ENCODE measurements at regions not wholly inside any gene's neighbourhood (a gene's known extent, or its start where the extent isn't known, plus 50 kb on each side); places are given as distances from the start of the nearest gene placed in this dataset.

GRCh38 chr6:14913931-14914330 is 331.9 kb upstream of the JARID2 start:
- peaks cover 2% of the 10 kb centered on the region; the same call in 1 of the 2 replicates for H3K9me3 ChIP-seq (ENCODE audit: control insufficient read depth, insufficient read depth, low read length)
- no peak for TF ChIP-seq CTCF (IDR thresholded peaks at IDR 0.05; ENCODE audit: low read depth, low read length, poor library complexity, severe bottlenecking)
- no peak for TF ChIP-seq EZH2phosphoT487 (IDR thresholded peaks at IDR 0.05; ENCODE audit: borderline replicate concordance, low read length)
- H3K9me2 ChIP-seq (replicated peaks; ENCODE audit: control insufficient read depth, low read length) = no peaks in the 10 kb centered on the region
- H3F3A ChIP-seq (ENCODE audit: control insufficient read depth, insufficient read depth) = no peaks in the 10 kb centered on the region
- no peaks in the 10 kb centered on the region for H3K79me2 ChIP-seq (ENCODE audit: control insufficient read depth, low read length)
- no peaks in the 10 kb centered on the region for H4K20me1 ChIP-seq (ENCODE audit: control insufficient read depth, insufficient read depth, low read depth, low read length)
- no peaks in the 10 kb centered on the region for H3K36me3 ChIP-seq (ENCODE audit: control insufficient read depth, low read length)
- no peak overlapping the region for H3K4me3 ChIP-seq (ENCODE audit: low read length)
- H3K27me3 ChIP-seq (ENCODE audit: control insufficient read depth, low read length) = no peaks in the 10 kb centered on the region
- H3K4me2 ChIP-seq (ENCODE audit: low read length) = no peak overlapping the region
- no peak overlapping the region for H3K27ac ChIP-seq (ENCODE audit: low read depth, low read length)
- H3K4me1 ChIP-seq (ENCODE audit: control insufficient read depth, low read length) = peaks cover 29% of the 10 kb centered on the region

DNA sequence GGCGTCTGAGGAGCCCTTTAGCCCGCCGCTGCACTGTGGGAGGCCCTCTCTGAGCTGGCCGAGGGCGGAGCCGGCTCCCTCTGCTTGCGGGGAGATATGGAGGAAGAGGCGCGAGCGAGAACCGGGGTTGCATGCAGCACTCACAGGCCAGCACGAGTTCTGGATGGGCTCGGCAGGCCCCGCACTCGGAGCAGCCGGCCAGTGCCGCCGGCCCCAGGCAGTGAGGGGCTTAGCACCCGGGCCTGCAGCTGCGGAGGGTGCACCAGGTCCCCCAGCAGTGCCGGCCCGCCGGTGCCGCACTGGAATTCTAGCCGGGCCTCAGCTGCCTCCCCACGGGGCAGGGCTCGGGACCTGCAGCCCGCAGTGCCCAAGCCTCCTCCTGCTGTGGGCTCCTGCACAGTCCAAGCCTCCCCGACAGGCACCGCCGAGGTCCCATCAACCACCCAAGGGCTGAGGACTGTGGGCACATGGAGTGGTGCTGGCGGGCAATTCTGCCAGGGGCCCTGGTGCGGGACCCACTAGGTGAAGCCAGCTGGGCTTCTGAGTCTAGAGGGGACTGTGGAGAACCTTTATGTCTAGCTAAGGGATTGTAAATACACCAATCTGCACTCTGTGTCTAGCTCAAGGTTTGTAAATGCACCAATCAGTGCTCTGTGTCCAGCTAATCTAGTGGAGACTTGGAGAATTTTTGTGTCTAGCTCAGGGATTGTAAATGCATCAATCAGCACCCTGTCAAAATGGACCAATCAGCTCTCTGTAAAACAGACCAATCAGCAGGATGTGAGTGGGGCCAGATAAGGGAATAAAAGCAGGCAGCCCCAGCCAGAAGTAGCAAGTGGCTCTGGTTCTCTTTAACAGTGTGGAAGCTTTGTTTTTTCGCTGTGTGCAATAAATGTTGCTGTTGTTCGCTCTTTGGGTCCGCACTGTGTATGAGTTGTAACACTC is 329.7 kb upstream of the JARID2 start:
- H3K9me3 ChIP-seq (ENCODE audit: control insufficient read depth, insufficient read depth, low read length) = peaks cover 2% of the 10 kb centered on the region; the same call in 1 of the 2 replicates

GRCh38 chr6:14917109-14917910 is 328.6 kb upstream of the JARID2 start:
- no peaks in the 10 kb centered on the region for H3K9me2 ChIP-seq (replicated peaks; ENCODE audit: control insufficient read depth, low read length)
- H3K4me2 ChIP-seq (ENCODE audit: low read length) = no peak overlapping the region
- H3F3A ChIP-seq (ENCODE audit: control insufficient read depth, insufficient read depth) = no peaks in the 10 kb centered on the region
- no peaks in the 10 kb centered on the region for H3K27me3 ChIP-seq (ENCODE audit: control insufficient read depth, low read length)
- TF ChIP-seq CTCF (IDR thresholded peaks at IDR 0.05; ENCODE audit: low read depth, low read length, poor library complexity, severe bottlenecking) = no peak
- TF ChIP-seq EZH2phosphoT487 (IDR thresholded peaks at IDR 0.05; ENCODE audit: borderline replicate concordance, low read length) = no peak
- H3K4me1 ChIP-seq (ENCODE audit: control insufficient read depth, low read length) = peaks cover 13% of the 10 kb centered on the region
- no peaks in the 10 kb centered on the region for H3K36me3 ChIP-seq (ENCODE audit: control insufficient read depth, low read length)
- H3K79me2 ChIP-seq (ENCODE audit: control insufficient read depth, low read length) = no peaks in the 10 kb centered on the region
- H3K27ac ChIP-seq (ENCODE audit: low read depth, low read length) = no peak overlapping the region
- H3K9me3 ChIP-seq (ENCODE audit: control insufficient read depth, insufficient read depth, low read length) = no peaks in the 10 kb centered on the region
- H4K20me1 ChIP-seq (ENCODE audit: control insufficient read depth, insufficient read depth, low read depth, low read length) = no peaks in the 10 kb centered on the region
- H3K4me3 ChIP-seq (ENCODE audit: low read length) = no peak overlapping the region

More for the DNA sequence above, 329.7 kb upstream of the JARID2 start:
- H4K20me1 ChIP-seq (ENCODE audit: control insufficient read depth, insufficient read depth, low read depth, low read length) = no peaks in the 10 kb centered on the region
- no peak overlapping the region for H3K27ac ChIP-seq (ENCODE audit: low read depth, low read length)
- H3K9me2 ChIP-seq (replicated peaks; ENCODE audit: control insufficient read depth, low read length) = no peaks in the 10 kb centered on the region
- H3K79me2 ChIP-seq (ENCODE audit: control insufficient read depth, low read length) = no peaks in the 10 kb centered on the region
- H3K36me3 ChIP-seq (ENCODE audit: control insufficient read depth, low read length) = no peaks in the 10 kb centered on the region
- H3K4me2 ChIP-seq (ENCODE audit: low read length) = no peak overlapping the region
- TF ChIP-seq CTCF (IDR thresholded peaks at IDR 0.05; ENCODE audit: low read depth, low read length, poor library complexity, severe bottlenecking) = no peak
- TF ChIP-seq EZH2phosphoT487 (IDR thresholded peaks at IDR 0.05; ENCODE audit: borderline replicate concordance, low read length) = no peak
- peaks cover 9% of the 10 kb centered on the region for H3K4me1 ChIP-seq (ENCODE audit: control insufficient read depth, low read length)
- no peaks in the 10 kb centered on the region for H3K27me3 ChIP-seq (ENCODE audit: control insufficient read depth, low read length)
- no peaks in the 10 kb centered on the region for H3F3A ChIP-seq (ENCODE audit: control insufficient read depth, insufficient read depth)
- no peak overlapping the region for H3K4me3 ChIP-seq (ENCODE audit: low read length)
